ENCODE measurements at regions not wholly inside any gene's neighbourhood (a gene's known extent, or its start where the extent isn't known, plus 50 kb on each side); places are given as distances from the start of the nearest gene placed in this dataset.

GRCh38 chr12:77323788-77324415 is 258.5 kb upstream of the E2F7 start:
- no peak overlapping the region for H3K4me2 ChIP-seq (ENCODE audit: insufficient read depth, insufficient read length, low read length)
- TF ChIP-seq, protein P1, sequence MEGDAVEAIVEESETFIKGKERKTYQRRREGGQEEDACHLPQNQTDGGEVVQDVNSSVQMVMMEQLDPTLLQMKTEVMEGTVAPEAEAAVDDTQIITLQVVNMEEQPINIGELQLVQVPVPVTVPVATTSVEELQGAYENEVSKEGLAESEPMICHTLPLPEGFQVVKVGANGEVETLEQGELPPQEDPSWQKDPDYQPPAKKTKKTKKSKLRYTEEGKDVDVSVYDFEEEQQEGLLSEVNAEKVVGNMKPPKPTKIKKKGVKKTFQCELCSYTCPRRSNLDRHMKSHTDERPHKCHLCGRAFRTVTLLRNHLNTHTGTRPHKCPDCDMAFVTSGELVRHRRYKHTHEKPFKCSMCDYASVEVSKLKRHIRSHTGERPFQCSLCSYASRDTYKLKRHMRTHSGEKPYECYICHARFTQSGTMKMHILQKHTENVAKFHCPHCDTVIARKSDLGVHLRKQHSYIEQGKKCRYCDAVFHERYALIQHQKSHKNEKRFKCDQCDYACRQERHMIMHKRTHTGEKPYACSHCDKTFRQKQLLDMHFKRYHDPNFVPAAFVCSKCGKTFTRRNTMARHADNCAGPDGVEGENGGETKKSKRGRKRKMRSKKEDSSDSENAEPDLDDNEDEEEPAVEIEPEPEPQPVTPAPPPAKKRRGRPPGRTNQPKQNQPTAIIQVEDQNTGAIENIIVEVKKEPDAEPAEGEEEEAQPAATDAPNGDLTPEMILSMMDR (conservative IDR thresholded peaks at IDR 0.05), result no peak
- H4K91ac ChIP-seq (ENCODE audit: insufficient read length, low read depth, low read length), result no peak overlapping the region
- no peak overlapping the region for H2BK20ac ChIP-seq (ENCODE audit: low read depth, low read length, poor library complexity, severe bottlenecking)
- no peaks in the 10 kb centered on the region for H3K9me3 ChIP-seq (ENCODE audit: control insufficient read depth, low read depth, low read length)
- Mint-ChIP-seq H3K27me3 (ENCODE audit: low read depth) (peaks cover 43% of the 10 kb centered on the region), H3K4me1 (peaks cover 28 to 30% of the 10 kb centered on the region in 2 experiments), H3K4me3 (peak overlapping the region; percentile 40 to 94; a peak in 4 of 5 replicates), H3K36me3 (ENCODE audit: insufficient read depth in 1 of 3, low read depth in 3 of 3) (no peaks in the 10 kb centered on the region), H3K27ac (no peak overlapping the region; a peak in 1 of 7 replicates), H3K9me3 (no peaks in the 10 kb centered on the region)
- no peak overlapping the region for H2BK5ac ChIP-seq (ENCODE audit: insufficient read length, low read length)
- no peak overlapping the region for H3K27ac ChIP-seq (ENCODE audit: insufficient read length, low read depth, low read length)
- no peak overlapping the region for H3K18ac ChIP-seq (ENCODE audit: insufficient read length, low read depth, low read length)
- peaks cover 11% of the 10 kb centered on the region for H3K23me2 ChIP-seq (ENCODE audit: insufficient read length, low read depth, low read length, poor library complexity, severe bottlenecking)
- H3K4ac ChIP-seq (ENCODE audit: low read depth, low read length), result no peak overlapping the region
- no peak overlapping the region for H3K14ac ChIP-seq (ENCODE audit: insufficient read depth, low read length)
- no peak overlapping the region for H2AK5ac ChIP-seq (ENCODE audit: insufficient read length, low read length)
- H3K4me1 ChIP-seq (ENCODE audit: insufficient read depth, low read length), result peaks cover 9% of the 10 kb centered on the region; the same call in 1 of the 2 replicates
- H3K79me2 ChIP-seq (ENCODE audit: insufficient read depth, low read length), result no peaks in the 10 kb centered on the region
- no peak overlapping the region for H3K23ac ChIP-seq (ENCODE audit: insufficient read length, low read depth, low read length)
- H3K9ac ChIP-seq (ENCODE audit: extremely low read depth, insufficient read length, low read length), result no peak overlapping the region
- H3T11ph ChIP-seq (ENCODE audit: low read length), result no peak overlapping the region
- no peak for DNase-seq
- H3K56ac ChIP-seq (ENCODE audit: insufficient read length, low read depth, low read length), result no peak overlapping the region
- no peaks in the 10 kb centered on the region for H4K20me1 ChIP-seq (ENCODE audit: control insufficient read depth, insufficient read depth, insufficient read length)
- H2AFZ ChIP-seq (ENCODE audit: low read length), result no peak overlapping the region
- H3K27me3 ChIP-seq (ENCODE audit: insufficient read depth, low read length), result peaks cover 3% of the 10 kb centered on the region; the same call in 1 of the 2 replicates
- no CpG with 5 or more reads among the region's 6 CpGs for WGBS (ENCODE audit: extremely low coverage, insufficient read length, low lambda C conversion rate)
- no peak overlapping the region for H2BK15ac ChIP-seq (ENCODE audit: low read depth, low read length)
- no peak overlapping the region for H2BK12ac ChIP-seq (ENCODE audit: insufficient read length, low read depth, low read length)
- no peaks in the 10 kb centered on the region for H3K79me1 ChIP-seq (ENCODE audit: insufficient read depth, low read depth, low read length, poor library complexity, severe bottlenecking)
- no peak overlapping the region for H4K8ac ChIP-seq (replicated peaks; ENCODE audit: insufficient read length, low read depth, low read length)
- no peak overlapping the region for H4K5ac ChIP-seq (ENCODE audit: insufficient read length, low read depth, low read length)
- H2BK120ac ChIP-seq (ENCODE audit: low read depth, low read length, poor library complexity, severe bottlenecking), result no peak overlapping the region
